H1 (cell line): ENCODE measurements at regions not wholly inside any gene's neighbourhood (a gene's known extent, or its start where the extent isn't known, plus 50 kb on each side); places are given as distances from the start of the nearest gene placed in this dataset.

Experiments
- CTCF ChIA-PET: fragments of 300-600 bp; sonication (Branson Sonifier 250); formaldehyde crosslinking; loops from one replicate; lab custom pipeline; 2021; ENCODE audit not compliant: partially characterized antibody; lab: Charles Lee
- POLR2A ChIA-PET: fragments of 300-600 bp; sonication (Branson Sonifier 250); formaldehyde crosslinking; loops from one replicate; lab custom pipeline; 2021; ENCODE audit warnings: inconsistent platforms; ENCODE audit not compliant: partially characterized antibody; lab: Charles Lee
- DNase-seq, 2 experiments: peaks; one replicate each; pipeline versions ENCODE4 v3.0.0 to v3.0.0-alpha.2; 2010 to 2022; ENCODE audit warnings: low spot score in 2 of 2, low read depth in 1 of 2, mixed read lengths in 1 of 2
- FAIRE-seq: peaks from 2 replicates; lab custom pipeline; 2011; peaks lifted over from hg19 to GRCh38; lab: Jason Lieb, UNC
- H2AFZ ChIP-seq: 2 replicates; pipeline ENCODE4 v1.8.1; 2012; ENCODE audit warnings: low read length, inconsistent platforms
- H2AK5ac ChIP-seq: 2 replicates; pipeline ENCODE4 v1.6.1; 2013; ENCODE audit warnings: low read depth, low read length
- H2BK120ac ChIP-seq: replicated peaks from 2 replicates; pipeline ENCODE3; 2013; ENCODE audit warnings: low read depth, low read length, inconsistent platforms
- H2BK12ac ChIP-seq: 2 replicates; pipeline ENCODE4 v1.6.1; 2013; ENCODE audit warnings: low read depth, low read length
- H2BK15ac ChIP-seq: 2 replicates; pipeline ENCODE4 v1.6.1; 2013; ENCODE audit warnings: low read length
- H2BK20ac ChIP-seq: 2 replicates; pipeline ENCODE4 v1.6.1; 2013; ENCODE audit warnings: low read length
- H2BK5ac ChIP-seq: 2 replicates; pipeline ENCODE4 v1.6.1; 2013; ENCODE audit warnings: low read depth, low read length
- H3K14ac ChIP-seq: 2 replicates; pipeline ENCODE4 v1.6.1; 2013; ENCODE audit warnings: inconsistent platforms; ENCODE audit not compliant: insufficient read length
- H3K18ac ChIP-seq: 2 replicates; pipeline ENCODE4 v1.6.1; 2013; ENCODE audit warnings: low read length; ENCODE audit errors: extremely low read depth
- H3K23ac ChIP-seq: 2 replicates; pipeline ENCODE4 v1.6.1; 2013; ENCODE audit warnings: inconsistent platforms; ENCODE audit not compliant: insufficient read length
- H3K23me2 ChIP-seq: 2 replicates; pipeline ENCODE4 v1.6.1; 2013; ENCODE audit warnings: low read depth, low read length
- H3K27ac ChIP-seq: 2 replicates; pipeline ENCODE4 v1.6.1; 2011; ENCODE audit warnings: low read depth, low read length, inconsistent platforms
- H3K27me3 ChIP-seq, 4 experiments: replicated peaks in 1 of 4; 1 replicate in 1 of 4; 2 replicates in 3 of 4; pipeline versions ENCODE4 v1.6.1 to v1.8.1; 2011 to 2013; ENCODE audit warnings: low read length in 3 of 4, mild to moderate bottlenecking in 3 of 4, inconsistent platforms in 2 of 4, mixed read lengths in 2 of 4, moderate library complexity in 1 of 4; ENCODE audit not compliant: control insufficient read depth in 3 of 4, insufficient read depth in 3 of 4; ENCODE audit errors: extremely low read depth in 1 of 4
- H3K36me3 ChIP-seq, 4 experiments: 2 replicates each; pipeline versions ENCODE4 v1.6.1 to v1.8.1; 2011 to 2013; ENCODE audit warnings: mild to moderate bottlenecking in 4 of 4, low read length in 3 of 4, moderate library complexity in 2 of 4, control low read depth in 1 of 4, inconsistent platforms in 1 of 4; ENCODE audit not compliant: insufficient read depth in 4 of 4, control insufficient read depth in 2 of 4
- H3K4ac ChIP-seq: replicated peaks from 2 replicates; pipeline ENCODE3; 2013; ENCODE audit warnings: low read length, low read depth, mixed read lengths, inconsistent platforms; ENCODE audit not compliant: insufficient read length
- H3K4me1 ChIP-seq, 4 experiments: replicated peaks in 1 of 4; 1 replicate in 1 of 4; 2 replicates in 3 of 4; pipeline versions ENCODE4 v1.6.1 to v1.8.1; 2011 to 2013; ENCODE audit warnings: low read length in 3 of 4, inconsistent platforms in 2 of 4, mixed read lengths in 1 of 4; ENCODE audit not compliant: insufficient read depth in 4 of 4, control insufficient read depth in 3 of 4
- H3K4me2 ChIP-seq, 2 experiments: 2 replicates each; pipeline versions ENCODE4 v1.6.1 to v1.8.1; 2011 to 2013; ENCODE audit warnings: low read depth in 2 of 2, low read length in 2 of 2, control low read depth in 1 of 2, inconsistent platforms in 1 of 2, mild to moderate bottlenecking in 1 of 2; ENCODE audit not compliant: insufficient read depth in 1 of 2
- H3K4me3 ChIP-seq, 4 experiments: fragments of 200-600, 300-600 bp in 1 of 4; sonication (generic), shearing (Covaris generic), sonication (Bioruptor Twin) in 1 of 4; 2 replicates each; pipeline versions ENCODE4 v1.5.1 to v1.8.1; 2011 to 2016; ENCODE audit warnings: low read length in 4 of 4, low read depth in 3 of 4, control low read depth in 2 of 4, inconsistent platforms in 2 of 4, mild to moderate bottlenecking in 2 of 4, mixed read lengths in 1 of 4, moderate library complexity in 1 of 4; ENCODE audit not compliant: insufficient read depth in 2 of 4; ENCODE audit errors: extremely low read depth in 1 of 4
- H3K56ac ChIP-seq: replicated peaks from 2 replicates; pipeline ENCODE3; 2013; ENCODE audit warnings: low read depth, mild to moderate bottlenecking, mixed read lengths, low read length, inconsistent platforms; ENCODE audit not compliant: insufficient read length
- H3K79me1 ChIP-seq: 2 replicates; pipeline ENCODE4 v1.6.1; 2013; ENCODE audit warnings: low read depth, low read length, control low read depth
- H3K79me2 ChIP-seq, 2 experiments: 2 replicates each; pipeline versions ENCODE4 v1.6.1 to v1.8.1; 2012 to 2013; ENCODE audit warnings: low read length in 2 of 2, mild to moderate bottlenecking in 2 of 2, inconsistent platforms in 1 of 2; ENCODE audit not compliant: insufficient read depth in 2 of 2, control insufficient read depth in 1 of 2
- H3K9ac ChIP-seq, 4 experiments: replicated peaks in 1 of 4; 1 replicate in 1 of 4; 2 replicates in 3 of 4; pipeline versions ENCODE4 v1.6.1 to v1.8.1; 2011 to 2013; ENCODE audit warnings: low read depth in 3 of 4, low read length in 3 of 4, control low read depth in 2 of 4, mild to moderate bottlenecking in 2 of 4, moderate library complexity in 2 of 4, inconsistent platforms in 1 of 4; ENCODE audit errors: extremely low read depth in 1 of 4
- H3K9me3 ChIP-seq, 2 experiments: 2 replicates each; pipeline versions ENCODE4 v1.6.1 to v1.8.1; 2012 to 2013; ENCODE audit warnings: mild to moderate bottlenecking in 2 of 2, moderate library complexity in 2 of 2, control low read depth in 1 of 2, inconsistent platforms in 1 of 2, low read depth in 1 of 2, low read length in 1 of 2, mixed read lengths in 1 of 2; ENCODE audit not compliant: insufficient read depth in 2 of 2
- H4K20me1 ChIP-seq, 2 experiments: replicated peaks in 1 of 2; 2 replicates each; pipeline versions ENCODE3 to v1.8.1; 2011 to 2013; ENCODE audit warnings: inconsistent platforms in 2 of 2, low read length in 2 of 2, mild to moderate bottlenecking in 1 of 2; ENCODE audit not compliant: insufficient read depth in 2 of 2, control insufficient read depth in 1 of 2
- H4K5ac ChIP-seq: 2 replicates; pipeline ENCODE4 v1.6.1; 2013; ENCODE audit warnings: low read length, low read depth, mixed read lengths, inconsistent platforms; ENCODE audit not compliant: insufficient read length
- H4K8ac ChIP-seq: 2 replicates; pipeline ENCODE4 v1.8.0; 2013; ENCODE audit warnings: mild to moderate bottlenecking, moderate library complexity, low read length, inconsistent platforms; ENCODE audit not compliant: insufficient read depth; ENCODE audit errors: extremely low read depth
- H4K91ac ChIP-seq: replicated peaks from 2 replicates; pipeline ENCODE3; 2013; ENCODE audit warnings: low read length, mixed read lengths, inconsistent platforms; ENCODE audit not compliant: insufficient read length
- CHD2 ChIP-seq: IDR thresholded peaks from 2 replicates; pipeline ENCODE4 v1.6.1; 2012; ENCODE audit warnings: low read length, improper control_type of control experiment
- CREB1 ChIP-seq: IDR thresholded peaks from 2 replicates; pipeline ENCODE4 v1.6.1; 2012; ENCODE audit warnings: inconsistent platforms
- EGR1 ChIP-seq: IDR thresholded peaks from 2 replicates; pipeline ENCODE4 v1.6.1; 2011; ENCODE audit warnings: low read depth, low read length, borderline replicate concordance
- GTF2F1 ChIP-seq: IDR thresholded peaks from 2 replicates; pipeline ENCODE4 v1.6.1; 2012; ENCODE audit warnings: low read depth, low read length, improper control_type of control experiment, borderline replicate concordance
- HDAC2 ChIP-seq, 2 experiments: fragments of 300-600 bp in 1 of 2; sonication (generic) in 1 of 2; IDR thresholded peaks; 2 replicates each; pipeline ENCODE4 v1.6.1; 2011 to 2012; ENCODE audit warnings: low read depth in 2 of 2, low read length in 2 of 2, mild to moderate bottlenecking in 2 of 2, moderate library complexity in 2 of 2, borderline replicate concordance in 1 of 2, inconsistent platforms in 1 of 2
- JUN ChIP-seq: IDR thresholded peaks from 2 replicates; pipeline ENCODE4 v1.6.1; 2011; ENCODE audit warnings: low read depth, mild to moderate bottlenecking, improper control_type of control experiment, low read length
- NANOG ChIP-seq: IDR thresholded peaks from 2 replicates; pipeline ENCODE4 v1.6.1; 2011; ENCODE audit warnings: low read length, low read depth, mild to moderate bottlenecking, inconsistent platforms; ENCODE audit not compliant: insufficient read depth, poor library complexity, severe bottlenecking
- RAD21 ChIP-seq, 2 experiments: IDR thresholded peaks in 1 of 2; conservative IDR thresholded peaks in 1 of 2; 2 replicates each; pipeline ENCODE4 v1.6.1; 2011; ENCODE audit warnings: low read depth in 2 of 2, low read length in 2 of 2, improper control_type of control experiment in 1 of 2, inconsistent platforms in 1 of 2, mild to moderate bottlenecking in 1 of 2, moderate library complexity in 1 of 2
- RNF2 ChIP-seq: fragments of 200-900, 300-1000 bp; sonication (generic); IDR thresholded peaks from 2 replicates; pipeline ENCODE4 v1.7.1; 2016; ENCODE audit warnings: borderline replicate concordance, low read depth, mild to moderate bottlenecking, antibody characterized with exemption, low read length; ENCODE audit not compliant: poor library complexity, severe bottlenecking; ENCODE audit errors: missing control alignments
- RXRA ChIP-seq: IDR thresholded peaks from 2 replicates; pipeline ENCODE4 v1.6.1; 2011; ENCODE audit warnings: low read depth, mild to moderate bottlenecking, low read length, moderate library complexity; ENCODE audit not compliant: insufficient read depth
- SP4 ChIP-seq: IDR thresholded peaks from 2 replicates; pipeline ENCODE4 v1.6.1; 2012; ENCODE audit warnings: low read length, inconsistent platforms
- WGBS, 2 experiments: shearing (Covaris generic) in 1 of 2; methylation state at CpG; one replicate each; pipeline versions ENCODE4 v1.1.6 to v1.1.7; 2013 to 2015; ENCODE audit warnings: low lambda C conversion rate in 2 of 2, mixed read lengths in 2 of 2, inconsistent platforms in 1 of 2, low coverage in 1 of 2, missing lambda C conversion rate in 1 of 2; ENCODE audit not compliant: insufficient replicate concordance in 2 of 2, insufficient coverage in 1 of 2, insufficient read length in 1 of 2; ENCODE audit errors: extremely low coverage in 1 of 2, missing lambda C conversion rate in 1 of 2; 5-methylcytosine and 5-hydroxymethylcytosine counted together

GRCh38 chr11:115766561-115766960 is 262.3 kb upstream of the CADM1 start:
- no peak overlapping the region for H3K27ac ChIP-seq
- 74% methylated on average over 4 of the region's 4 CpGs; no CpG with 5 or more reads in 1 of the 2 experiments for WGBS, 2 experiments

More at GRCh38 chr11:115766561-115766960, 262.3 kb upstream of the CADM1 start:
- TF ChIP-seq EGR1 (no peak), CREB1 (no peak), JUN (no peak), HDAC2 (IDR thresholded peaks at IDR 0.05; ENCODE audit: borderline replicate concordance in 1 of 2, low read depth in 2 of 2, low read length in 2 of 2) (no peak), RAD21 (IDR thresholded peaks at IDR 0.05 in 1 of 2, conservative IDR thresholded peaks at IDR 0.05 in 1 of 2; ENCODE audit: low read depth in 2 of 2, low read length in 2 of 2) (no peak), CHD2 (no peak), GTF2F1 (no peak), SP4 (no peak), RNF2 (no peak), NANOG (no peak), RXRA (no peak)
- DNase-seq (no peak), FAIRE-seq (no peak)
- POLR2A ChIA-PET: no interaction called here
- no peaks in the 10 kb centered on the region for H3K79me1 ChIP-seq
- no peak overlapping the region for H2BK5ac ChIP-seq
- no peak overlapping the region for H2BK15ac ChIP-seq
- no peak overlapping the region for H3K4me2 ChIP-seq
- H4K5ac ChIP-seq: no peak overlapping the region
- H3K9ac ChIP-seq: no peak overlapping the region
- no peak overlapping the region for H3K4ac ChIP-seq
- H2BK12ac ChIP-seq: no peak overlapping the region
- H3K56ac ChIP-seq: no peak overlapping the region
- H4K91ac ChIP-seq: no peak overlapping the region
- H2BK120ac ChIP-seq: no peak overlapping the region
- H4K20me1 ChIP-seq: no peaks in the 10 kb centered on the region
- no peaks in the 10 kb centered on the region for H3K9me3 ChIP-seq
- H3K4me3 ChIP-seq: no peak overlapping the region
- no peak overlapping the region for H3K14ac ChIP-seq
- H3K4me1 ChIP-seq: no peaks in the 10 kb centered on the region
- no peaks in the 10 kb centered on the region; the same call in 1 of the 2 replicates for H3K23me2 ChIP-seq
- no peaks in the 10 kb centered on the region for H3K36me3 ChIP-seq
- H3K27me3 ChIP-seq: peaks cover 0 to 5% (median 1%) of the 10 kb centered on the region in 4 experiments; a peak in 3 of 7 replicates
- CTCF ChIA-PET: no interaction called here
- no peak overlapping the region for H3K23ac ChIP-seq
- no peak overlapping the region for H4K8ac ChIP-seq
- H3K18ac ChIP-seq: no peak overlapping the region
- H3K79me2 ChIP-seq: no peaks in the 10 kb centered on the region
- no peak overlapping the region for H2AK5ac ChIP-seq
- no peak overlapping the region for H2BK20ac ChIP-seq
- H2AFZ ChIP-seq: no peak overlapping the region
